ENCODE measurements at regions not wholly inside any gene's neighbourhood (a gene's known extent, or its start where the extent isn't known, plus 50 kb on each side); places are given as distances from the start of the nearest gene placed in this dataset.

- no peak for TF ChIP-seq CTCF (IDR thresholded peaks at IDR 0.05)
- TF ChIP-seq POLR2A (IDR thresholded peaks at IDR 0.05; ENCODE audit: low read depth): no peak
- no peak for TF ChIP-seq EP300 (IDR thresholded peaks at IDR 0.05)
- no peak for TF ChIP-seq POLR2AphosphoS5 (IDR thresholded peaks at IDR 0.05)
Measured at GRCh38 chr14:30084811-30085210, 157.2 kb upstream of the PRKD1 start.

All from esophagus muscularis mucosa (tissue), 4 donors.